Activated CD4-positive, alpha-beta T cell treated with anti-CD3 and anti-CD28 coated beads, Interleukin-2, amount 50 U/mL, for 24 hours (primary cell): ENCODE measurements at regions not wholly inside any gene's neighbourhood (a gene's known extent, or its start where the extent isn't known, plus 50 kb on each side); places are given as distances from the start of the nearest gene placed in this dataset.
"Not testable (repeated sequence)": the region's sequence is repeated elsewhere in the genome, so short reads cannot be mapped to it uniquely, and the experiment has no call there.

ENCODE experiments used
- DNase-seq, 2 donors: peaks; one replicate each; pipeline ENCODE4 v3.0.0-alpha.2; 2020; ENCODE audit warnings: low read depth in 1 of 2, low spot score in 1 of 2

DNA sequence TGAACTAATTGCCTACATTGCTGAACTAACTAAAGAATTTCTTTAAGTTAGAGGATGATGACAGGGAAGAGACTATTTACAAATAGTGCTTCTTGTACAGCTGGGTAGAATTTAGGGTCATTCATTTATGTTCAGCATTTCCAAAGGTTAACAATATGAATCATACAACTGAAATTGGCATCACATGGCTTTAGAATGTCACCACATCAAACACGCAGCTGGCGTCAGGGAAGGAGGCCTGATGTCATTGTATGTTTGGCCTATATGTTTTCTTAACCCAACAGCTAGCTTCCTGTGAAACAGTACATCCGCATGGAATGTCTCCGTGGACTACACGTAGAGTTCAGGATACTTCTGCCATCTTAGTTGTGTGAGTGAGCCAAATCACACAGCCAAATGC, 99.0 kb upstream of the TNFSF11 start:
- DNase-seq: peak in 1 of 2 donors; percentile 16

DNA sequence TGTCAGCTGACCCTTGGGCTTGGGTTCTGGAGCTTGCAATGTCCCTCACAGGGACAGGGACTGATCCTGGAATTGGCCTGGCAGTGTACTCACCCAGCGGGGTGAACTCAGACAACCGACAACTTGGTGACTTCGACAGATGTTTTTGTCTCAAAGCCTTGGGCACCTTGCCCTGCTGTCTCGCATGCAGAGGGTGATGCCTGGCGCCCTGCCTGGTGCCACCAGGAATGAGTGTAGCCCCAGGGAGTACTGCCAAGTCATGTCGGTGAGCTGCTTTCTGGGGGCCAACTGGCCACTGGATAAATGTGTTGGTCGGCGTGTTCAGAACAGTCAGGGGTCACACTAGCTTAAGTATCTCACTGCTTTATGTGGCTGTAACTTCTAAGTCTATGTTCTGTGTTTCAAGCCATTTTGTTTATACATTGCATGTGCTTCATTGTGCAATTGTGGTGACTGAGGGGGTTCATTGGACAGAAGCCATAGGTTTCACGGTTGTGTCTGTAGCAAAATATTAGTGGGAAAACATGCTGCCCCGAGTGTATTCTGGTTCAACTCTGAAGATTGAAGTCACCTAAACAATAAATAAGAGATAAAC, 96.3 kb upstream of the TNFSF11 start:
- no peak for DNase-seq

DNA sequence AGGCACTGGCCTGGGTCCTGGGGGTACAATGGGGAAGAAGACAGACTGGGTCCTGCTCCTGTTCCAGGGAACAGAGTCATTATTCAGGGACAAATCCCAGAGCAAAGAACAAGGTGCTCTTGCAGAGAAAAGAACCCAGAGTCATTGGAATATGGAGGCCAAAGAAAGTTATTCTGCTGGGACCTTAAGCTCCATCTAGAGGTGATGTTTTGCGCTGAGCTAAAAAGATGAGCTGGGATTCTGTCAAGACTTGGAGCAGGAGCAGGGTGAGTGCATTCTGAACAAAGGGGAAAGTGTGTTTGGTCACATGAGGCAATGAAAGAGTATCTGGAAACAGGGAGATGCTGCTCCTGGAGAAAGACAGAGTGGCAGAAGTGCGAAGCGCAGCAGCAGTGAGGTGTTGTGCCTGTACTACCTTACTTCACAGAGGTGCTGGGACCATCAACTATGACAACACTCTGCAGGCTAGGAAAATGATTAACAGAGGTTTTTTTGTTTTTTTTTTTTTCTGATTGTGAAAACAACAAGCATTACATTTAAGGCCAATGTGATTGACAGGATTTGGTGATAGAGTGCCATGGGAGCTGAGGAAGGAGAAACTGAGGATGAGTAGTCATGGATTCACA, 95.3 kb upstream of the TNFSF11 start:
- DNase-seq: no peak

DNA sequence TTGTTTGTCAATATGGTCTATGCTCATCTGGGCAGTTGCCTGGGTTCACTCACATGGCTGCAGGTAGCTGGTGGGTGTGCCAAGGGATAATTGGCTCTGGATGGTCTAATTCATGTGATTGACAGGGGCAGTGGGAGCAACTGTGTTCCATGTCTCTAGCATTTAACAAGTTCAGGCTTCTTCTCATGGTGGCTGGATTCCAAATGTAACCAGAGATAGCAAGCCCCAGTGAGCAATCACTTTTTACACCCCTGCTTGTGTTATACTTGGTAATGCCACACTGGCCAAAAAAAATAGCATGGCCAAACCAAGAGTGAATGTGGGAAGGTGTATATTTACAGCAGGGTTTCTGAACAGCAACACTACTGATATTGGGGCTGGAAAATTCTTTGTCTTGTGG, 89.6 kb upstream of the TNFSF11 start:
- no peak for DNase-seq

DNA sequence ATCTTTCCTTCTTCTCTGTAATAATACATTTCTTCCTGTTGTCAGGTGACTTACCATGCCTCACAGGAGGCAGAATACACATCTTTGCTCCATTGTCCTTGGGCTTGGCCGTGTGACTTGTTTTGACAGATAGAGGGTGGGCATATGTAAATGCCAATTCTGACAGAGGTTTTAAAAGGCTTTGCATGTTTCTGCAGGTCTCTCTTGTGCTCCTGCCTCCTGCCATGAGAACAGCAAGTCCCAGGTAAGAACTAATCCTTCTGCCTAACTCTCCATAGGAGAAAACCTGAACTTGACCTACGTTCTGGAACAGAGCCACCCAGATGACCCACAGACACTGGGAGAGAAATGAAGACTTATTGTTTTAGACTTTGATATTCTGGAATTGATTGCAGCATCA, 88.7 kb upstream of the TNFSF11 start:
- DNase-seq: no peak

DNA sequence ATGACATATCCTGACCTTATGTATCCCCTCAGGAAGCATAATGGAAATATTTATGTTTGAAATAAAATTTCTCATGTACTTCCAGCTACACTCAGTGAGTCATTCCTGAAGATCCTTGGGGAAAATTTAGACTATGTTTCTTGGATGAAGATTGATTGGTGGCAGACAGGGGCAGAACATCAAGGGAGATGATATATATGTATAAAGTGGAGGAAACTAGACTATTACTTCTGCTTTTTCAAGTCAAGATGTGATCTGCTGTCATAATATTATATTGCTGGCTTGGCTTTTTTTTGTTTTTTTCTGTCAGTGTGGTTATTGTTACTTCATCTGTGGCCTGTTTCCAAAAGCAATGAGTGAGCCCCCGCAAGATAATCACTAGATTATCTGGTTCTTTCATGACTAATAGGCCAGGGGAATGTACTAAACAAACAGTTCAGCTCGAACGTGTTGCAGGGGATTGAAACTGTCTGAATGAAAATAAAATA, 87.2 kb upstream of the TNFSF11 start:
- no peak for DNase-seq

DNA sequence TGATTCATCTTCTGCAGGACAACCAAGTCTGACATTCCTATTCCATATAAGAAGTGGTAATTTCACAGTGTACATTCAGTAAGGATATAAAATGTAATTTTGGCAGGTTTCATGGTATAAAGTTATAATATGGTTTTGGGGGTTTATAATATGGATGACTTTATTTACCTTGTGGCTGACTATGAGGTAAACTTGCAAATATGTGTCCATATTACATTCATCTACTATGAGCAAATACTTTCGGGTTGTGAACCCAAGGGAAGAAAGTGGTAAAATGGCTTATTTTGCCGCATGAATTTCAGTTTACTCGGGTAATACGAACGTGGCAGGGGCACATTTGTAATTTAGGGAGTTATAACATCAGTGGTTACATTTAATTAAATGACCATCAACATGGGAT, 86.7 kb upstream of the TNFSF11 start:
- DNase-seq: no peak

DNA sequence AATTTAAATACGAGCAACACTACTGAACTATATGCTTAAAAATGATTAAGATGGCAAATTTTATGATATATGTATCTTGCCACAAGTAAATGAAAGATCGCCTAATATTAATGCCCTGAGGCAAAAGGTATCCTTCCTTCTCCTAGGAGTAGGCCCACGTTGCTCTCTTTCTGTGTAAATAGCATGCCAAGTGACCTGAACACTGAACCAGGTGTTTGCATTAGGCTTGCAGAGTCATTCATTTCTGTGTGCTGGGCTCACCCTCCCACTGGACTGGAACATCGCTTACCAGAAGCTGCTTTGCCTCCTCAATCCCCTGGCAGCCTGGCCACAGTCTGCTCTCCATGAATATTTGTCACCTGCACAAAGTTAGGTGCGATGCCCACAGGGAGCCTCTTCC, 83.3 kb upstream of the TNFSF11 start:
- DNase-seq: no peak

DNA sequence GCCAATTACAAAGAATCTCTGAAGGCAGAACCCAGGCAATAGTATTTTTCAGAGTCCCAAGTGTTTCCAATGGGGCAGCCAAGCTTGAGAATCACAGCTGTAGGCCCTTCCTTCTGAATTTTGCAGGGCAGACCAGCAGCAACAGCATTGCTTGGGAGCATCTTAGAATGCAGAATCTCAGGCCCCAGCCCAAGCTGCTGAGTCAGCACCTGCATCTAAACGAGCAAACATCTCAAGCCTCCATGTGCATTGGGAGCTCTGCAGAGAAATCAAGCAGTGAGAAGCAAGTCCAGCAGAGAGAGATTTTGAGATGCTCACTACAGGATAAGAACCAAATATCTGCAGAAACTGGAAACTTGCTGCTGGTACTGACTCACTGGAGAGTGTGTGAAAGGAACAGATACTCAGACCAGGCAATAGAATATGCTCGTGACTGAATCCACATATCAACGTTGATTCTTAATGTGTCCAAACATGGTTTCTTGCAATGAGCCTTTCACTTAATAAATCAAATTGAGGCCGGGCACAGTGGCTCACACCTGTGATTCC, 81.5 kb upstream of the TNFSF11 start:
- DNase-seq: no peak

DNA sequence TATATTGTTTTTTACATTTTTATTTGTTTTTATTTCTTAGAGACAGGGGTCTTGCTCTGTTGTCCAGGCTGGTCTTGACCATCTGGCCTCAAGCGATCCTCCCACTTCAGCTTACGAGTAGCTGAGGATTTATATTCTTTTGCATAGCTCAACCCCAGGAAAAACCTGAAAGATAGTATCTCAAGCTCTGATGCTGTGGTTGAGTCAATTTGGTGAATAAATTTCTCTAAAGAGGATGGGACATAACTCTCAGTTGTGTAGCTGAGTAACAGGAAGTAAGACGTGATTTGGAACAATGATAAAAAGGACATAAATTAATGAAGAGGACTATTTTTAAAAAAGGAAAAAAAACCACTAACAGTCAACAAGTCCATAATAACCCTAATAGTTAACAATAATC, 79.8 kb upstream of the TNFSF11 start:
- no peak for DNase-seq

DNA sequence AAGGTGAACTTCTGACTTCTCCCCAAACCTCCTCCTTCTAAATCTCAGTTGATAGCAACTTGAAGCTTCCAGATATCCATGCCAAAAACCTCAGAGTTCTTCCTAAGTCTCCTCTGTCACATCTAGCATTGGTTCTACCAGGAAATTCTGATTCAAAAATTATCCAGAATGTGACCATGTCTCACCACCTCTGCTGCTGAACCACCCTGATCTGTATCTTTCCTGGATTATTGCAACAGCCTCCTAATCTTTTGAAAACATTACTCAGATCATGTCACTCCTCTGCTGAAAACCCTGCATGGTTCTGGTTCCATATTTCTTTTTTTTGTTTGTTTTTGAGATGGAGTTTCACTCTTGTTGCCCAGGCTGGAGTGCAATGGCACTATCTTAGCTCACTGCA, 78.7 kb upstream of the TNFSF11 start:
- DNase-seq: no peak

DNA sequence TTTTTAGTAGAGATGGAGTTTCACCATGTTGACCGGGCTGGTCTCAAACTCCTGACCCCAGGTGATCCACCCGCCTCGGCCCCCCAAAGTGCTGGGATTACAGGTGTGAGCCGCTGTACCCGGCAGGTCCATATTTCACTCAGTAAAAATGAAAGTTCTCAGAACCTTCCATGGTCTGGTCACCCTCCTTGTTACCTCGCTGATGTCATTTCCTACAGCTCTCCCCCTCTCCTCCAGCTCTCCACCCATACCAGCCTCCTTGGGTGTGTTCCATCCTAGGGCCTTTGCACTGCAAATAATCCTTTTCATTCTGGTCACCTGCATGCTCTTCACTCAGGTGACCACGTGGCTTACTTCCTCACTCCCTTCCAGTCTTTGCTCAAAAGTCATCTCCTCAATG, 78.2 kb upstream of the TNFSF11 start:
- no peak for DNase-seq

DNA sequence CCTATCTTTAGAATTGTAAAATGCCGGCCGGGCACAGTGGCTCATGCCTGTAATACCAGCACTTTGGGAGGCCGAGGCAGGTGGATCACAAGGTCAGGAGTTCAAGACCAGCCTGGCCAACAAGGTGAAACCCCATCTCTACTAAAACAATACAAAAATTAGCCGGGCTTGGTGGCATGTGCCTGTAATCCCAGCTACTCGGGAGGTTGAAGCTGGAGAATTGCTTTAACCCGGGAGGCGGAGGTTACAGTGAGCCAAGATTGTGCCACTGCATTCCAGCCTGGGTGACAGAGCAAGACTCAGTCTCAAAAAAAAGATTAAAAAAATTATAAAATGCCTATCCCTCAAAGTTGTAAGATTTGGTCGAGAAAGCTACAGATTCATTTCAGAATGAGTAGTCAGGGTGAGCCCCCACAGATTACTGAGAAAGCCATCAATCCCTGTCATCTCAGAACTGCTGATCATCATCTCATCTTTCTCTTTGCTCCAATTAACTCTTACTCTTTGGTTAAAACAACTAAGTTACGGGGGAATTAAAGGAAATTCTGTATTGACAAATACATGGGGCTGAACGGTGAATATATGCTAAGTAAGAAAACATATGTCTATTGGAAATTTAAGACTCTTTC, 76.9 kb upstream of the TNFSF11 start:
- DNase-seq: not testable (repeated sequence)

DNA sequence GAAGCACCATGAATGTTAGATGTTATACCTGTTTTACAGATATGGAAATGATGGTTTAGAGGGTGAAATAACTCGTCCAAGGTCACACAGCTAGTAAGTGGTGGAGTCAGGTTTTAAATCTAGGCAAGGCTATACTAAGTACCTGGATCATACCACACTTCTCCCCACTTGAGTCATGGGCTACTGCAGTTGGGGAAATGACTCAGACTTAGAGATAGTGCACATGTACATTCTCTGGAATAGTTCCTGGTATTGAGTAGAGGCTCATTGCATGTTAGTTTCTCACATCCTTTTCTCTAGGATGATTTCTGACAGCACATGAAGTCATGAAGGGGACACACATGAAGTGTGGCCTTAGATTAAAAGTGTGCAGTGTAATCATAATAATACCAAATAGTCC, 76.2 kb upstream of the TNFSF11 start:
- peak in 1 of 2 donors; percentile 23 for DNase-seq

DNA sequence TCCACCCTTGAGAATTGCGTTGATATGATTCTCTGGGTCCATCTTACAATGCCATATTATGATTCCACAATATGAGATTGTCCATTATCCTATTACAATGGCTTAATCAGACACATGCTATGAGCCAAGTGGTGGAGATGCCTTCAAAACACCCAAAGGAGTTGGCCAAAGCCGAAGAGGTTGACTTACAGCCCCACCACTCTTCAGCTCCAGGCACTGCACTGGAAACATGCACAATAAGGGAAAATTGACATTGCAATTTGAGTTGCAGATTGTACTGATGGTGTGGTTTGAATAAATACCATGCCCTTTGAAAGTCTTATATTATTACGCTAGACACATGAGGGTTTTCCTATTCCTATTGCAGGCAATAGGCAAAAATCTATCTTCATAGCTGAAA, 75.4 kb upstream of the TNFSF11 start:
- DNase-seq: no peak
